EL (cell line): ENCODE measurements at regions not wholly inside any gene's neighbourhood (a gene's known extent, or its start where the extent isn't known, plus 50 kb on each side); places are given as distances from the start of the nearest gene placed in this dataset.

ENCODE experiments used
- DNase-seq: peaks from one replicate; pipeline ENCODE4 v3.0.0-alpha.2; 2016

DNA sequence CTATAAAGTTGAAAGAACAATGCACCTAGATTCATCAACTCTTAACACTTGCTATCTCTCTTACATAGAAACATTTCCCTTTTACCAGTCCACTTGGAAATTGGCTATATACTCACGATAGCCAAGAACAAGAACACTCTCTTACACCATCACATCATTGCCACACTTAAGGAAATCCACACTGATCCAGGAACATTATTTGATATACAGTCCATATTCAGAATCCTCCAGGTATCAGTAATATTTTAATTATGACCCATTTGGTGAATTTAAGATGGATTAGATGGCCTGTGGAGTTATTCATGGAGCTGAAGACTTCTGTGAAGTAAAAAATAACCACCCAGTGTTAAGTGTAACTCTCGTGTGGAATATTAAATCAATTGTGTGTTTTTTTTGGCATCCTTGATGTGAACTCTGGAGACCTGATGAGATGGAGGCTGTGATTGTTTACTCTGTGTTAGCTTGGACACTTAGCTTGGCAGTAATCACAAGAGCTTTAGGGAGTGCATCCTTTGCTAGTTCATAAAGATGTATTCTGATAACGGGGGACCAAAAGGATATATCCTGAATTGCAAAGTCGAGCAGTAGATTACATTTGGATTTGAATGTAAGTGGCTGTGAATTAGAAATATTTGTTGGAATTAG is 52.0 kb upstream of the ABL1 start:
- DNase-seq = no peak

DNA sequence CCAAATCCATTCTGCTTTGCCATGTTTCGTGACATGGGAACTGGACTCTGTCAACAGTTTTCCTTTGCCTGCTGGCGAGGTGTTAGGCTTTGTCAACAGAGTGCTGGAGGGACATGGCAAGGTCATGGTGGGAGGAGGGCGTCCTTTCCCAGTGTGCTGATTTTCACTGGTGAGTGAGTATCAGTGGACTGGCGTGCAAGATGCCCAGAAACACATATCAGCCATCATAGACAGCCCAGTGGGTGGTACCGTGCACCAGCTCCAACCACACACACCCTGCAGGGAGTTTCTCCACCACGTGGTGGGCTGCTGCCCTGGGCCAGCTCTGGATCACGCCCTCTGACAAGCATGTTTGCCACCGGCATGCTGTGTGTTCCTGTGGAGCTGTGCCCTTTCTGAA is 50.0 kb upstream of the ABL1 start:
- no peak for DNase-seq
